Panc1 (cell line): ENCODE measurements at regions not wholly inside any gene's neighbourhood (a gene's known extent, or its start where the extent isn't known, plus 50 kb on each side); places are given as distances from the start of the nearest gene placed in this dataset.

Experiments used
- ATAC-seq: fragments of 200-7000 bp; cut with Tn5 transposase; 2 replicates; pipeline ENCODE4 v1.9.1; 2020; ENCODE audit warnings: mild to moderate bottlenecking, moderate library complexity
- BruUV-seq: library from RNA; stranded (reverse); fragments of 400-500 nt; replicated peaks from 2 replicates; lab custom pipeline; 2021; lab: Mats Ljungman, UMichigan
- CTCF ChIA-PET: fragments of 300-600 bp; sonication (Branson Sonifier 250); formaldehyde crosslinking; loops from one replicate; lab custom pipeline; 2022; ENCODE audit warnings: antibody characterized with exemption; lab: Charles Lee
- POLR2A ChIA-PET: fragments of 300-600 bp; sonication (Branson Sonifier 250); formaldehyde crosslinking; loops from one replicate; lab custom pipeline; 2022; ENCODE audit warnings: antibody characterized with exemption; lab: Charles Lee
- DNase-seq: peaks from one replicate; pipeline ENCODE4 v3.0.0-alpha.2; 2010; ENCODE audit warnings: low read depth, low spot score
- H3K27ac ChIP-seq: 2 replicates; pipeline ENCODE4 v1.5.1; 2011; ENCODE audit warnings: mild to moderate bottlenecking, low read length, inconsistent platforms
- H3K27me3 ChIP-seq: fragments of 200-500 bp; sonication (Bioruptor generic); 2 replicates; pipeline ENCODE4 v1.6.0; 2014; ENCODE audit warnings: low read length, inconsistent platforms; ENCODE audit not compliant: control insufficient read depth, insufficient read depth
- H3K36me3 ChIP-seq: fragments of 200-500 bp; sonication (Bioruptor generic); 2 replicates; pipeline ENCODE4 v1.5.1; 2014; ENCODE audit warnings: inconsistent platforms, mild to moderate bottlenecking, low read length, moderate library complexity; ENCODE audit not compliant: control insufficient read depth, insufficient read depth
- H3K4me1 ChIP-seq: 2 replicates; pipeline ENCODE4 v1.5.1; 2011; ENCODE audit warnings: inconsistent platforms, mild to moderate bottlenecking, low read length, moderate library complexity; ENCODE audit not compliant: control insufficient read depth, insufficient read depth
- H3K4me3 ChIP-seq, 2 experiments: 2 replicates each; pipeline ENCODE4 v1.5.1; 2011 to 2012; ENCODE audit warnings: low read depth in 2 of 2, low read length in 2 of 2, mild to moderate bottlenecking in 2 of 2, inconsistent platforms in 1 of 2, moderate library complexity in 1 of 2
- H3K9me3 ChIP-seq: fragments of 200-500 bp; sonication (Bioruptor generic); 2 replicates; pipeline ENCODE4 v1.5.1; 2014; ENCODE audit warnings: low read depth, mild to moderate bottlenecking, inconsistent platforms, low read length, moderate library complexity; ENCODE audit not compliant: control insufficient read depth, insufficient read depth
- CTCF ChIP-seq: fragments of 450-650 bp; IDR thresholded peaks from 2 replicates; pipeline ENCODE4 v1.5.1; 2017; ENCODE audit warnings: mild to moderate bottlenecking
- POLR2AphosphoS5 ChIP-seq: IDR thresholded peaks from 2 replicates; pipeline ENCODE4 v1.6.1; 2012; ENCODE audit warnings: mild to moderate bottlenecking, low read depth, low read length, moderate library complexity
- REST ChIP-seq, 2 experiments: IDR thresholded peaks; 2 replicates each; pipeline ENCODE4 v1.6.1; 2011 to 2012; ENCODE audit warnings: low read depth in 2 of 2, control low read depth in 1 of 2, low read length in 1 of 2, mild to moderate bottlenecking in 1 of 2, moderate library complexity in 1 of 2; ENCODE audit not compliant: insufficient read depth in 1 of 2
- SIN3A ChIP-seq: IDR thresholded peaks from 2 replicates; pipeline ENCODE4 v1.6.1; 2012; ENCODE audit warnings: low read depth, mild to moderate bottlenecking, low read length, moderate library complexity, borderline replicate concordance; ENCODE audit not compliant: insufficient read depth
- TCF7L2 ChIP-seq: IDR thresholded peaks from 2 replicates; pipeline ENCODE4 v1.6.1; 2011; ENCODE audit warnings: mild to moderate bottlenecking, low read depth, low read length, inconsistent platforms
- in situ Hi-C: cut with HindIII; loops from 2 replicates; pipeline ENCODE4 v1.10.0; 2016; ENCODE audit warnings: low sequenced_read_pairs, low pct_unique_long_range_greater_than_20kb
- intact Hi-C: fragments of 100-400 bp; cut with micrococcal nuclease; formaldehyde crosslinking; loops from one replicate; pipeline ENCODE4 v1.10.0; 2022; ENCODE audit not compliant: unreplicated experiment

GRCh38 chr7:46696741-46697140, 775.7 kb upstream of the IGFBP3 start:
- DNase-seq: no peak
- Histone ChIP-seq H3K27ac (no peak overlapping the region), H3K27me3 (no peaks in the 10 kb centered on the region), H3K36me3 (no peaks in the 10 kb centered on the region), H3K9me3 (no peaks in the 10 kb centered on the region), H3K4me3 (no peak overlapping the region), H3K4me1 (no peaks in the 10 kb centered on the region)
- no peak for ATAC-seq
- BruUV-seq: no TSS peak
- TF ChIP-seq TCF7L2: no peak
- in situ Hi-C loops: no loop called here
- intact Hi-C loops: no loop called here
- CTCF ChIA-PET: no interaction called here
- POLR2A ChIA-PET: interaction anchor here (0.7 kb wide), 1 partner anchor 24 kb away, joined by 3 read pairs; no protein-coding TSS in a partner anchor

- no TSS peak for BruUV-seq
- no peak for TF ChIP-seq POLR2AphosphoS5
- 0 out of 2 replicates have a peak, but pooled peaks have one; percentile 3 for TF ChIP-seq CTCF
- no peak for TF ChIP-seq REST (IDR thresholded peaks at IDR 0.05; ENCODE audit: insufficient read depth in 1 of 2, low read depth in 2 of 2, low read length in 1 of 2)
- H3K27me3 ChIP-seq: no peaks in the 10 kb centered on the region
- intact Hi-C loops (no loop called here), in situ Hi-C loops (no loop called here)
- H3K27ac ChIP-seq: no peak overlapping the region
- ChIA-PET POLR2A (interaction anchor here (0.6 kb wide), 1 partner anchor 1288 kb away, joined by 5 read pairs; no protein-coding TSS in a partner anchor), CTCF (no interaction called here)
- no peak for ATAC-seq
- no peak for DNase-seq
- no peaks in the 10 kb centered on the region for H3K36me3 ChIP-seq
- no peak overlapping the region for H3K4me3 ChIP-seq
- no peaks in the 10 kb centered on the region for H3K4me1 ChIP-seq
- H3K9me3 ChIP-seq: no peaks in the 10 kb centered on the region
Measured at GRCh38 chr7:46695051-46695708, 774.1 kb upstream of the IGFBP3 start.

GRCh38 chr7:46694058-46694457, 773.0 kb upstream of the IGFBP3 start:
- DNase-seq: no peak
- intact Hi-C loops (no loop called here), in situ Hi-C loops (no loop called here)
- H3K27ac ChIP-seq: no peak overlapping the region
- ChIA-PET CTCF (no interaction called here), POLR2A (no interaction called here)
- ATAC-seq: no peak
- no peaks in the 10 kb centered on the region for H3K27me3 ChIP-seq
- no TSS peak for BruUV-seq
- no peaks in the 10 kb centered on the region for H3K4me1 ChIP-seq
- no peaks in the 10 kb centered on the region for H3K36me3 ChIP-seq
- H3K4me3 ChIP-seq: no peak overlapping the region
- no peaks in the 10 kb centered on the region for H3K9me3 ChIP-seq
- TF ChIP-seq SIN3A (no peak), REST (IDR thresholded peaks at IDR 0.05; ENCODE audit: insufficient read depth in 1 of 2, low read depth in 2 of 2, low read length in 1 of 2) (no peak), POLR2AphosphoS5 (no peak), CTCF (no peak), TCF7L2 (no peak)
